Activated B cell treated with CpG ODN at 0.5 μM for 24 hours (primary cell): ENCODE measurements at regions not wholly inside any gene's neighbourhood (a gene's known extent, or its start where the extent isn't known, plus 50 kb on each side); places are given as distances from the start of the nearest gene placed in this dataset.

Source experiments
- ATAC-seq: fragments of 200-7000 bp; cut with Tn5 transposase; one replicate; pipeline ENCODE4 v1.10.0; 2021; ENCODE audit warnings: low read depth, mild to moderate bottlenecking, moderate library complexity
- CTCF ChIA-PET: fragments of 350-600 bp; sonication (Branson Sonifier 250); formaldehyde crosslinking; loops from one replicate; lab custom pipeline; 2021; ENCODE audit warnings: antibody characterized with exemption; lab: Charles Lee
- POLR2A ChIA-PET: fragments of 350-600 bp; sonication (Branson Sonifier 250); formaldehyde crosslinking; loops from one replicate; lab custom pipeline; 2021; ENCODE audit warnings: antibody characterized with exemption; lab: Charles Lee
- DNase-seq: peaks from one replicate; pipeline ENCODE4 v3.0.0; 2022
- H3K27ac Mint-ChIP-seq: one replicate; pipeline ENCODE4 v1.8.0; 2020; ENCODE audit warnings: mixed read lengths
- H3K27me3 Mint-ChIP-seq: one replicate; pipeline ENCODE4 v1.8.0; 2021; ENCODE audit warnings: mixed read lengths
- H3K36me3 Mint-ChIP-seq: one replicate; pipeline ENCODE4 v1.8.0; 2021; ENCODE audit warnings: low read depth, mixed read lengths
- H3K4me1 Mint-ChIP-seq: one replicate; pipeline ENCODE4 v1.8.0; 2021; ENCODE audit warnings: mixed read lengths
- H3K4me3 Mint-ChIP-seq: one replicate; pipeline ENCODE4 v1.8.0; 2020; ENCODE audit warnings: mild to moderate bottlenecking, mixed read lengths
- H3K9me3 Mint-ChIP-seq: one replicate; pipeline ENCODE4 v1.8.0; 2020; ENCODE audit warnings: mixed read lengths
- intact Hi-C: fragments of 100-400 bp; cut with micrococcal nuclease; formaldehyde crosslinking; loops from one replicate; pipeline ENCODE4 v1.15.1; 2024
- TF ChIP-seq, protein P1 (sequence below): fragments of 200-600 bp; IDR thresholded peaks from one replicate; pipeline ENCODE4 v1.8.0; 2022; ENCODE audit warnings: antibody characterized with exemption, mild to moderate bottlenecking

DNA sequence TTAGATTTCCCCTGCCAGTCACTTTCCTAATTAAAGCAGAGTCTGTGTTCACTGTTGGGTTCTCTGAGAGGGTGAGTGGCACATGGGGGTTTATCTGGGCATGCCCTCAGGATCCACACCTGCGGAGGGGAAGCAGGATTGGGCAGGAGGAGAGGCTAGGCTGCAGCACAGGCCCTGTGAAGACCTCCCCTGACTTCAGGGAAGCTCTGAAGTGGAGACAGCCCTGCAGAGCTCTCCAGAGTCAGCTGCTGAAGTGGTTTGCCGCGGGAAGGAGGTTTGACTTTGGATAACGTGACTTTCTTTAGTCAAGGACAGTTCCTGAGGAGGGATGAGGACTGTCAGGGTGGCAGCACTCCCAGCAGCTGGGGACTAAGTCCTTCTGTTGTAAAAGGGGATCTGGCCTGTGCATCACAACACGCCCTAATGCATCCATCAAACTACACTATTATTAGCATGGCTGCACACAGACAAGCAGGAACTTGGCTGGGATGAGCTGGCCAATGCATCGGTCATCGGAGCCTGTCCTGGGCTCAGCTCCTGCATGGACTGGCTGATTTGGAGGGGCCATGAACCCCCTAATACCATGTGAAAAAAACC is 50.9 kb upstream of the LEP start:
- TF ChIP-seq, protein P1, sequence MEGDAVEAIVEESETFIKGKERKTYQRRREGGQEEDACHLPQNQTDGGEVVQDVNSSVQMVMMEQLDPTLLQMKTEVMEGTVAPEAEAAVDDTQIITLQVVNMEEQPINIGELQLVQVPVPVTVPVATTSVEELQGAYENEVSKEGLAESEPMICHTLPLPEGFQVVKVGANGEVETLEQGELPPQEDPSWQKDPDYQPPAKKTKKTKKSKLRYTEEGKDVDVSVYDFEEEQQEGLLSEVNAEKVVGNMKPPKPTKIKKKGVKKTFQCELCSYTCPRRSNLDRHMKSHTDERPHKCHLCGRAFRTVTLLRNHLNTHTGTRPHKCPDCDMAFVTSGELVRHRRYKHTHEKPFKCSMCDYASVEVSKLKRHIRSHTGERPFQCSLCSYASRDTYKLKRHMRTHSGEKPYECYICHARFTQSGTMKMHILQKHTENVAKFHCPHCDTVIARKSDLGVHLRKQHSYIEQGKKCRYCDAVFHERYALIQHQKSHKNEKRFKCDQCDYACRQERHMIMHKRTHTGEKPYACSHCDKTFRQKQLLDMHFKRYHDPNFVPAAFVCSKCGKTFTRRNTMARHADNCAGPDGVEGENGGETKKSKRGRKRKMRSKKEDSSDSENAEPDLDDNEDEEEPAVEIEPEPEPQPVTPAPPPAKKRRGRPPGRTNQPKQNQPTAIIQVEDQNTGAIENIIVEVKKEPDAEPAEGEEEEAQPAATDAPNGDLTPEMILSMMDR, result no peak
- DNase-seq (no peak), ATAC-seq (no peak)
- ChIA-PET POLR2A (no interaction called here), CTCF (no interaction called here)
- no peak overlapping the region for H3K27ac Mint-ChIP-seq
- H3K9me3 Mint-ChIP-seq, result peaks cover 16% of the 10 kb centered on the region
- peaks cover 30% of the 10 kb centered on the region for H3K27me3 Mint-ChIP-seq
- peaks cover 1% of the 10 kb centered on the region for H3K4me1 Mint-ChIP-seq
- no peak overlapping the region for H3K4me3 Mint-ChIP-seq
- intact Hi-C loops, result no loop called here
- H3K36me3 Mint-ChIP-seq, result peaks cover 5% of the 10 kb centered on the region

DNA sequence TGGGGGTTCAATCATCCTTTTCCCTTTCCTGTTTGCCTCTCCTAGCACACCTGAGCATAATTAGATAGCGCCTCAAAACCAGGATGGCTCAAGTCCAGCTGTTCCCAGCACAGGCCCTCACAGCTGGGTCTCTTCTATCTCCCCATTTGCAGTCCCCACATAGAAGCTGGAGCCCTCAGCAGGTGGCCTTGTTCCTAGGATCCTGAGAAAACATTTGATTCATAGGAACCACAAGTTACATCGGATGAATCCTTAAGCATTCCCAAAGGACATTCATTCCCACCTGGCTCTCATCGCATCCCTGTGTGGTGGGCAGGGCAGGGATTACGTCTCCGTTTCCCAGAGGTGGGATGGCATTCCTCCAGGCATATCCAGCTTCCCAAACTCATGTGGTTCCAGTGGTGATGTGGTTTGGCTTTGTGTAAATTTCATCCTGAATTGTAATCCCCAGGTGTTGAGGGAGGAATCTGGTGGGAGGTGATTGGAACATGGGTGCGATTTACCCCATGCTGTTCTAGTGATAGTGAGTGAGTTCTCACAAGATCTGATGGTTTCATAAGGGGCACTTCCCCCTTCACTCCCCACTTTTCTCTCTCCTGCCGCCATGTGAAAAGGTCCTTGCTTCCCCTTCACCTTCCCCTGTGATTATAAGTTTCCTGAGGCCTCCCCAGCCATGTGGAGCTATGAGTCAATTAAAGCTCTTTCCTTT is 49.8 kb upstream of the LEP start:
- intact Hi-C loops, result no loop called here
- peaks cover under 1% of the 10 kb centered on the region for H3K4me1 Mint-ChIP-seq
- peaks cover 20% of the 10 kb centered on the region for H3K9me3 Mint-ChIP-seq
- TF ChIP-seq, protein P1, result no peak
- POLR2A ChIA-PET, result no interaction called here
- no peak overlapping the region for H3K27ac Mint-ChIP-seq
- CTCF ChIA-PET, result interaction anchor here (1.3 kb wide), 1 partner anchor 18 kb away, joined by 4 read pairs; no protein-coding TSS in a partner anchor
- DNase-seq (no peak), ATAC-seq (no peak)
- no peak overlapping the region for H3K4me3 Mint-ChIP-seq
- H3K36me3 Mint-ChIP-seq, result peaks cover 6% of the 10 kb centered on the region
- H3K27me3 Mint-ChIP-seq, result peaks cover 29% of the 10 kb centered on the region
